Right cardiac atrium (tissue), 5 donors: ENCODE measurements at regions not wholly inside any gene's neighbourhood (a gene's known extent, or its start where the extent isn't known, plus 50 kb on each side); places are given as distances from the start of the nearest gene placed in this dataset.

Experiments
- ATAC-seq, 2 donors: fragments of 200-7000 bp; cut with Tn5 transposase; one replicate each; pipeline versions ENCODE4 v1.8.0 to v1.9.1; 2020; ENCODE audit warnings: moderate library complexity in 2 of 2, mild to moderate bottlenecking in 1 of 2
- DNase-seq, 3 donors: peaks; one replicate each; pipeline ENCODE4 v3.0.0-alpha.2; 2020
- H3K27ac ChIP-seq: one replicate; pipeline ENCODE4 v1.5.1; 2013; ENCODE audit warnings: mild to moderate bottlenecking, low read length, control low read depth, moderate library complexity
- H3K27me3 ChIP-seq: one replicate; pipeline ENCODE4 v1.6.1; 2013; ENCODE audit not compliant: control insufficient read depth, insufficient read depth
- H3K4me1 ChIP-seq: one replicate; pipeline ENCODE4 v1.6.1; 2013; ENCODE audit warnings: low read length; ENCODE audit not compliant: control insufficient read depth, insufficient read depth
- H3K4me3 ChIP-seq: one replicate; pipeline ENCODE4 v1.5.1; 2013; ENCODE audit warnings: low read length, control low read depth
- H3K9me3 ChIP-seq: one replicate; pipeline ENCODE4 v1.6.1; 2013; ENCODE audit warnings: low read length; ENCODE audit not compliant: control insufficient read depth
- WGBS: extraction: QIAGEN DNeasy Blood & Tissue Kit; methylation state at CpG from one replicate; pipeline ENCODE4 v1.1.7; 2013; 5-methylcytosine and 5-hydroxymethylcytosine counted together
- intact Hi-C, 4 donors: fragments of 100-400 bp; cut with DNase I; formaldehyde crosslinking; loops; one replicate each; pipeline versions ENCODE4 v1.11.0 to v1.14.0; 2022 to 2023
- donor health status: healthy with polysubstance abuse.
- donor health status: DM: no; HTN: yes; CAD: no.
- donor health status: DM: no; HTN: no; CAD: no.
- donor health status: DM: no; HTN: yes; CAD: no; lungs with severe emphysema.
- donor health status: DM: yes; HTN: yes; CAD: no.

- ATAC-seq (no peak), DNase-seq (no peak)
- 83% methylated on average over 1 of the region's 1 CpG for WGBS
- no peak overlapping the region for H3K4me3 ChIP-seq
- H3K27me3 ChIP-seq: no peaks in the 10 kb centered on the region
- intact Hi-C loops: no loop called here
- H3K27ac ChIP-seq: no peak overlapping the region
- H3K9me3 ChIP-seq: no peaks in the 10 kb centered on the region
- no peaks in the 10 kb centered on the region for H3K4me1 ChIP-seq
These were observed 505.5 kb upstream of the WWC1 start for GRCh38 chr5:167785901-167786300.

DNA sequence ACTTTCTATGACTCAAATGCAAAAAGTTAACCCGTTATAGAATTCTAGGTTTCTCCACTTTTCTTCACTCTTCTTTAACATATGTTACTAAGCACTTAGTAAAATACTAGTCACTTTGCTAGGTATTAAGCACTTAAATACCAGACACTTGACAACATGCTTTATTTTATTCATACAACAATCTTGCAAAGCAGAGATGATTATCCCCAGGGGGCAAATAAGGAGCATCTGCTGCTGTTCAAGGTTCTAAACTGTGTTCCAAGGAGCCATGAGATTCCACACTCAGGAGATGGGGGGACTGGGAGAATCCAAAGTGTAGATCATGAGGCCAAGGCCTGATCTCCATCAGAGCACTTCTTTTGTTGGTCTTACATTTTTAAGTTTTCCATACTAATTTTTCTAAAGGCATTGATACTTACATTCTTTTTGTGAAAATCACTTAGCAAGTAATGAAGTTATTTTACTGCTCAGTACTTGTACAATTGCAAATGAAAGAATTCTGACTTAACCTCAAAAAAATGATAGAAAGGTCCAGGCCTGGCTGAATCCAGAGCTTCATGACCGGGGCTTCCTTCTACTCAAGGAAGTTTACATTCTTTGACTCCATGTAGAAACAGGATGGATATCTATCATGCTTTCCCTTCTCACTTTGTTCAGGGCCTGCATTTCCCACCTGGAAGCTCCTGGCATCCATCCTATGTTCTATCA, 504.4 kb upstream of the WWC1 start:
- Histone ChIP-seq H3K4me3 (no peak overlapping the region), H3K4me1 (no peaks in the 10 kb centered on the region), H3K27me3 (no peaks in the 10 kb centered on the region), H3K27ac (no peak overlapping the region), H3K9me3 (no peaks in the 10 kb centered on the region)
- DNase-seq: no peak
- ATAC-seq: no peak
- WGBS: 87% methylated on average over 2 of the region's 2 CpGs
- intact Hi-C loops: no loop called here

DNA sequence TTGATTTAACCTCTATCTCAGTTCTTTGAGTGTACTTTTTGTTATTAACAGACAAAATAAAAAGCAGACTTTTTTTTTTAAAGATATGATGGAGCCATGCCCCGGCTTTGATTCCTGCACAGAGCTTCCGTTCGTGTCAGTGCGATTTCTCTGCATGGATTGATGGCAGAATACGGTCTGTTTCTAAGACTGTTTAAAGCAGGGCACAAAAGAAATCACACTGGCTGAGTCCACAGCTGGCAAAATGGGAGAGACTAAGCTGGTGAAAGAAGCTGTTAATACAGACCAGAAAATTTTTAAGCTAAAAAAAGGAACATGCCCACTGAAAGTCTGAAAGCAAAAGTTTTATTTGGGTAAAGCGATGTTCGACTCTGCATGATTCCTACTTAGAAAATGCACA, 501.4 kb upstream of the WWC1 start:
- no peak for DNase-seq

DNA sequence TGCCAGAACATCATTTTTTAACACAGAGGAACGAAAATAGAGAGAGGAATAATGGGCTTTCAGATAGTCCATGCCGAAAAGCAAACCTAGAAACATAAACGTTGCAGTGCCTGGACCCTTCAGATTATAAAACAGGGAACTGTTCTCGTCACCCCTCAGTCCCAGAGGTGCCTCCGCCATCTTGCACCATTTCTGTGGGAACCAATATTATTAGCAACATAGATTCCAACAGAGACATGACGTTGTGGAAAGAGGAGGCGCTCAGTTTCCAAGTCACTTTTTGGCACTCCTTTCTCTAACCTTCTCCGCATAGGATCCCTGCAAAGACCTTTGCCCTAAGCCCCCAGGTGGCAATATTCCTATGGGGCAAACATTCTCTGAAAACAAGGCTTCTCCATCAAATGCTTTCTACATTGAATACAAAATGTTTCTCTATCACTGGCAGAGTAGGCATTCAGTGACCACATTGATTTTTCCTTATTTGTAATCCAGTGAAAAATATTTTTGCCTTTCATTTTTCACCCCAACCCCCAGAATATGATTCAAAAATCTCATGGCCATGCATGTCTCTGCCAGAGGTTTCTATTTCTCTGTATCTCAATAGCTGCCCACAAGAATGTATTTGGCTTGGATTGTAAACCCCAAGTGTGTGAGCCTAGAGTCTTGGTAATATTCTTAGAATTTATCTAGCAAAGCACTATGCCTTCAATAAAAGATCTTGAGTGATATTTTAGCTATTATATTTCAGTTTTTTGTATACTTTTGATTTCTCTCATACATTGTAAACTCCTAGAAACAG, 500.8 kb upstream of the WWC1 start:
- H3K4me1 ChIP-seq: no peaks in the 10 kb centered on the region
- DNase-seq (no peak), ATAC-seq (no peak)
- H3K4me3 ChIP-seq: no peak overlapping the region
- intact Hi-C loops: no loop called here
- H3K9me3 ChIP-seq: no peaks in the 10 kb centered on the region
- 82% methylated on average over 8 of the region's 8 CpGs for WGBS
- H3K27ac ChIP-seq: no peak overlapping the region
- H3K27me3 ChIP-seq: no peaks in the 10 kb centered on the region

More for the DNA sequence above, 501.4 kb upstream of the WWC1 start:
- Histone ChIP-seq H3K27ac (no peak overlapping the region), H3K4me1 (no peaks in the 10 kb centered on the region), H3K9me3 (no peaks in the 10 kb centered on the region), H3K27me3 (no peaks in the 10 kb centered on the region), H3K4me3 (no peak overlapping the region)
- intact Hi-C loops: no loop called here
- ATAC-seq: no peak
- 90% methylated on average over 7 of the region's 7 CpGs for WGBS

DNA sequence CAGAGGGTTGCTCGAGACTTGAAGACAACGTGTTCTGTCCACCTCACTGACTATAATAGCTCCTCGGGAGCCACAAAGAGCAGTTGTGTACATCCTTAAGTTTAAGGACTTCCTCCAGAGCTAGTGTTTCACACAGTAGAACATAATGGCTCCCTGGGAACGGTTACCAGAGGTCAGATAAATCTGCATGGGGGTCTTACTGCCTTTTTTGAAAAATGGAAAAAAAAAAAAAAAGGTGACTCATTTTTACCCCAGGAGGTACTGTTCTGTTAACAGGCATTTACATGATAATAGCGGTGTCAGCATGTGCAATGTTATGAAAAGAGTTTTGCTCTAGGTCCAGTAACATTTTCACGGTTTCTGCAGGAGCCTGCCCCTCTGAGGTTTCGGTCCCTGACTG, 498.9 kb upstream of the WWC1 start:
- H3K27ac ChIP-seq: no peak overlapping the region
- no peak overlapping the region for H3K4me3 ChIP-seq
- 66% methylated on average over 7 of the region's 7 CpGs for WGBS
- DNase-seq (no peak), ATAC-seq (no peak)
- no peaks in the 10 kb centered on the region for H3K27me3 ChIP-seq
- intact Hi-C loops: no loop called here
- no peaks in the 10 kb centered on the region for H3K9me3 ChIP-seq
- no peaks in the 10 kb centered on the region for H3K4me1 ChIP-seq

- Histone ChIP-seq H3K4me3 (no peak overlapping the region), H3K9me3 (no peaks in the 10 kb centered on the region), H3K27me3 (no peaks in the 10 kb centered on the region), H3K4me1 (no peaks in the 10 kb centered on the region), H3K27ac (no peak overlapping the region)
- 90% methylated on average over 1 of the region's 1 CpG for WGBS
- ATAC-seq: no peak
- intact Hi-C loops: no loop called here
- DNase-seq: no peak
These were observed 497.7 kb upstream of the WWC1 start for GRCh38 chr5:167793700-167794099.

GRCh38 chr5:167794121-167794520, 497.3 kb upstream of the WWC1 start:
- 60% methylated on average over 4 of the region's 4 CpGs for WGBS
- Histone ChIP-seq H3K27me3 (no peaks in the 10 kb centered on the region), H3K9me3 (no peaks in the 10 kb centered on the region), H3K4me3 (no peak overlapping the region), H3K4me1 (no peaks in the 10 kb centered on the region), H3K27ac (no peak overlapping the region)
- no peak for DNase-seq
- ATAC-seq: no peak
- intact Hi-C loops: no loop called here

GRCh38 chr5:167796672-167797071, 494.8 kb upstream of the WWC1 start:
- intact Hi-C loops: no loop called here
- ATAC-seq (no peak), DNase-seq (no peak)
- Histone ChIP-seq H3K4me3 (no peak overlapping the region), H3K27ac (no peak overlapping the region), H3K4me1 (no peaks in the 10 kb centered on the region), H3K9me3 (no peaks in the 10 kb centered on the region), H3K27me3 (no peaks in the 10 kb centered on the region)
- WGBS: 84% methylated on average over 5 of the region's 5 CpGs

DNA sequence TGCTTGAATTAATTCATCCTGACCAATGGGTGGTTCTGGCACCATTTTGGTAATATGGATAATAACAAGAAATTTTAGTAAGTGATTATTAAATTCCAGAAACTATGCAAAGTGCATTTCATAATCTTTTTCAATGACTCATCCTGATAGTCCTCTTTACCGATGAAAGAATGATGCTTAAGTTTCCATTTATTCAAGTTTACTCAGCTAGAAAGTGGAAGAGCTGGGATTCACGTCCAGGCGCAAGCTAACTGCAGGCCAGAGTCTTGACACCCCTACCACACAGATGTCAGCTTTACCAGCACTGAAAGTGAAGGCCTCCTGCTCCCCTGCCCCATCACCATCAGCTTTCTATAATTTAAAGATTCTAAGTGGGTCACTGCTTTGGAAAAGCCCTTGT, 493.5 kb upstream of the WWC1 start:
- H3K4me3 ChIP-seq: no peak overlapping the region
- no peaks in the 10 kb centered on the region for H3K9me3 ChIP-seq
- DNase-seq (no peak), ATAC-seq (no peak)
- H3K4me1 ChIP-seq: no peaks in the 10 kb centered on the region
- no peaks in the 10 kb centered on the region for H3K27me3 ChIP-seq
- 69% methylated on average over 3 of the region's 3 CpGs for WGBS
- intact Hi-C loops: no loop called here
- H3K27ac ChIP-seq: no peak overlapping the region

- ATAC-seq (no peak), DNase-seq (peak in 1 of 3 donors; percentile 23)
- Histone ChIP-seq H3K9me3 (no peaks in the 10 kb centered on the region), H3K27me3 (no peaks in the 10 kb centered on the region), H3K27ac (no peak overlapping the region), H3K4me1 (no peaks in the 10 kb centered on the region), H3K4me3 (no peak overlapping the region)
- WGBS: 77% methylated on average over 7 of the region's 7 CpGs
- intact Hi-C loops: no loop called here
These were observed 493.0 kb upstream of the WWC1 start for GRCh38 chr5:167798448-167798847.

- intact Hi-C loops: no loop called here
- WGBS: 83% methylated on average over 4 of the region's 4 CpGs
These were observed 491.0 kb upstream of the WWC1 start for GRCh38 chr5:167800427-167800826.

More at GRCh38 chr5:167800427-167800826, 491.0 kb upstream of the WWC1 start:
- ATAC-seq (no peak), DNase-seq (no peak)
- Histone ChIP-seq H3K9me3 (no peaks in the 10 kb centered on the region), H3K27ac (no peak overlapping the region), H3K27me3 (no peaks in the 10 kb centered on the region), H3K4me1 (no peaks in the 10 kb centered on the region), H3K4me3 (no peak overlapping the region)
